ENCODE measurements at regions not wholly inside any gene's neighbourhood (a gene's known extent, or its start where the extent isn't known, plus 50 kb on each side); places are given as distances from the start of the nearest gene placed in this dataset.

DNA sequence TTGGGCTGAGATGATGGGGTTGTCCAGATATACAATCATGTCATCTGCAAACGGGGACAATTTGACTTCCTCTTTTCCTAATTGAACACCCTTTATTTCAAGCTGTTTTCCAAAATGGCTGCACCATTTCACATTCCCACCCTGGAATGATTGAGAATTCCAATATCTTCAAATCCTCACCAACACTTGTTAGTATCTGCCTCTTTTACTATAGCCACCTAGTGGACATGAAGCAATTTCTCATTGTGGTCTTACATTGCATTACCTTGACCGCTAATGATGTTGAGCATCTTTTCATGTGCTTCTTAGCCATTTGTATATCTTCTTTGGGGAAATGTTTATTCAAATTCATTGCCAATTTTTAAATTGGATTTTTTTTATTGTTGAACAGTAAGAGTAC is 364.8 kb downstream of the SMARCA1 start:
- H3K27me3 Mint-ChIP-seq (ENCODE audit: low read depth), result no peaks in the 10 kb centered on the region
- H3K4me3 Mint-ChIP-seq, result no peak overlapping the region
- H3K27ac Mint-ChIP-seq, result no peak overlapping the region
- Histone ChIP-seq H4K91ac (ENCODE audit: insufficient read length, low read depth, low read length) (no peak overlapping the region), H4K8ac (replicated peaks; ENCODE audit: insufficient read length, low read depth, low read length) (no peak overlapping the region), H3K79me2 (ENCODE audit: insufficient read depth, low read length) (no peaks in the 10 kb centered on the region), H3K27me3 (ENCODE audit: insufficient read depth, low read length) (no peaks in the 10 kb centered on the region), H3K4me2 (ENCODE audit: insufficient read depth, insufficient read length, low read length) (no peak overlapping the region), H3K14ac (ENCODE audit: insufficient read depth, low read length) (no peak overlapping the region), H2BK20ac (ENCODE audit: low read depth, low read length, poor library complexity, severe bottlenecking) (no peak overlapping the region), H2BK12ac (ENCODE audit: insufficient read length, low read depth, low read length) (no peak overlapping the region), H3T11ph (ENCODE audit: low read length) (no peak overlapping the region), H3K9me3 (ENCODE audit: control insufficient read depth, low read depth, low read length) (no peaks in the 10 kb centered on the region), H2BK5ac (ENCODE audit: insufficient read length, low read length) (no peak overlapping the region), H3K18ac (ENCODE audit: insufficient read length, low read depth, low read length) (no peak overlapping the region), H2AFZ (ENCODE audit: low read length) (no peak overlapping the region), H4K20me1 (ENCODE audit: control insufficient read depth, insufficient read depth, insufficient read length) (no peaks in the 10 kb centered on the region), H3K9ac (ENCODE audit: extremely low read depth, insufficient read length, low read length) (no peak overlapping the region), H3K56ac (ENCODE audit: insufficient read length, low read depth, low read length) (no peak overlapping the region), H3K23ac (ENCODE audit: insufficient read length, low read depth, low read length) (no peak overlapping the region), H2BK15ac (ENCODE audit: low read depth, low read length) (no peak overlapping the region), H3K27ac (ENCODE audit: insufficient read length, low read depth, low read length) (no peak overlapping the region), H3K79me1 (ENCODE audit: insufficient read depth, low read depth, low read length, poor library complexity, severe bottlenecking) (no peaks in the 10 kb centered on the region), H3K23me2 (ENCODE audit: insufficient read length, low read depth, low read length, poor library complexity, severe bottlenecking) (no peaks in the 10 kb centered on the region), H2BK120ac (ENCODE audit: low read depth, low read length, poor library complexity, severe bottlenecking) (no peak overlapping the region), H2AK5ac (ENCODE audit: insufficient read length, low read length) (no peak overlapping the region), H3K4ac (ENCODE audit: low read depth, low read length) (no peak overlapping the region), H3K4me1 (ENCODE audit: insufficient read depth, low read length) (0 out of 2 replicates have a peak, but pooled peaks cover 2% of the 10 kb centered on the region), H4K5ac (ENCODE audit: insufficient read length, low read depth, low read length) (no peak overlapping the region)
- no peak for DNase-seq
- WGBS (ENCODE audit: extremely low coverage, insufficient read length, low lambda C conversion rate), result no CpG with 5 or more reads among the region's 2 CpGs
- H3K4me1 Mint-ChIP-seq, result peaks cover 10 to 11% of the 10 kb centered on the region in 2 experiments
- TF ChIP-seq, protein P1, sequence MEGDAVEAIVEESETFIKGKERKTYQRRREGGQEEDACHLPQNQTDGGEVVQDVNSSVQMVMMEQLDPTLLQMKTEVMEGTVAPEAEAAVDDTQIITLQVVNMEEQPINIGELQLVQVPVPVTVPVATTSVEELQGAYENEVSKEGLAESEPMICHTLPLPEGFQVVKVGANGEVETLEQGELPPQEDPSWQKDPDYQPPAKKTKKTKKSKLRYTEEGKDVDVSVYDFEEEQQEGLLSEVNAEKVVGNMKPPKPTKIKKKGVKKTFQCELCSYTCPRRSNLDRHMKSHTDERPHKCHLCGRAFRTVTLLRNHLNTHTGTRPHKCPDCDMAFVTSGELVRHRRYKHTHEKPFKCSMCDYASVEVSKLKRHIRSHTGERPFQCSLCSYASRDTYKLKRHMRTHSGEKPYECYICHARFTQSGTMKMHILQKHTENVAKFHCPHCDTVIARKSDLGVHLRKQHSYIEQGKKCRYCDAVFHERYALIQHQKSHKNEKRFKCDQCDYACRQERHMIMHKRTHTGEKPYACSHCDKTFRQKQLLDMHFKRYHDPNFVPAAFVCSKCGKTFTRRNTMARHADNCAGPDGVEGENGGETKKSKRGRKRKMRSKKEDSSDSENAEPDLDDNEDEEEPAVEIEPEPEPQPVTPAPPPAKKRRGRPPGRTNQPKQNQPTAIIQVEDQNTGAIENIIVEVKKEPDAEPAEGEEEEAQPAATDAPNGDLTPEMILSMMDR (conservative IDR thresholded peaks at IDR 0.05), result peak; percentile 55
- H3K9me3 Mint-ChIP-seq, result peaks cover 14 to 16% of the 10 kb centered on the region in 2 experiments
- H3K36me3 Mint-ChIP-seq (ENCODE audit: insufficient read depth in 1 of 3, low read depth in 3 of 3), result peaks cover 9 to 15% (median 9%) of the 10 kb centered on the region in 3 experiments

All from H9 (cell line).